HEK293T (cell line): ENCODE measurements at regions not wholly inside any gene's neighbourhood (a gene's known extent, or its start where the extent isn't known, plus 50 kb on each side); places are given as distances from the start of the nearest gene placed in this dataset.

Source experiments
- CTBP1 ChIP-seq: fragments of 450-650 bp; IDR thresholded peaks from 2 replicates; pipeline ENCODE4 v1.6.1; 2016; ENCODE audit warnings: borderline replicate concordance
- FOXA1 ChIP-seq: fragments of 450-650 bp; IDR thresholded peaks from 2 replicates; pipeline ENCODE4 v1.6.1; 2016; ENCODE audit warnings: mild to moderate bottlenecking
- FOXK2 ChIP-seq: fragments of 450-650 bp; IDR thresholded peaks from 2 replicates; pipeline ENCODE4 v1.6.1; 2016; ENCODE audit warnings: mild to moderate bottlenecking
- FOXM1 ChIP-seq: fragments of 450-650 bp; IDR thresholded peaks from 2 replicates; pipeline ENCODE4 v1.6.1; 2017; ENCODE audit warnings: mild to moderate bottlenecking, borderline replicate concordance
- HDGF ChIP-seq: fragments of 450-650 bp; IDR thresholded peaks from 2 replicates; pipeline ENCODE4 v1.6.1; 2017; ENCODE audit warnings: antibody characterized with exemption, borderline replicate concordance
- L3MBTL2 ChIP-seq: fragments of 450-650 bp; conservative IDR thresholded peaks from 2 replicates; pipeline ENCODE4 v1.6.1; 2016; ENCODE audit warnings: mild to moderate bottlenecking
- SUZ12 ChIP-seq: fragments of 450-650 bp; IDR thresholded peaks from 2 replicates; pipeline ENCODE4 v1.6.1; 2016; ENCODE audit warnings: mild to moderate bottlenecking
- TF ChIP-seq, protein P1 (sequence below): fragments of 450-650 bp; IDR thresholded peaks from 2 replicates; pipeline ENCODE4 v1.6.1; 2016

DNA sequence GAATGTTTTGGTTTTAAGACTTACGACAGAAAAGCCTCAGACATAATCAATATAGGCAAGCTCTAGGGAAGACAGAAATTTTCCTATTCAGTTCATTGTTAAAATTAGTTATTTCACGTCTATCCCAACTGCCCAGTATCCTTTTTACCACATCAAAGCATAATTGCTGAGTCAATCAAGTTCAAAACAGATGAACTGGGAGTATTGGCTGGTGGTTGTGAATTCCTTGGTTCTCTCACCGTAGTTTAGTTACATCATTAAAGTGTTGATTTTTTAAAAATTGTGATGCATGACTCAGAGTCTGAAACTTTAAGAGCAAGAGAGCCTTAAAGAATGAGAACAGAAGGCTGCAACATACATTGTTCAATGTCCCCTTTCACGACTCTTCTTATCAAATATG is 143.3 kb upstream of the FREM2 start:
- no peak for TF ChIP-seq FOXA1
- no peak for TF ChIP-seq L3MBTL2
- TF ChIP-seq, protein P1, sequence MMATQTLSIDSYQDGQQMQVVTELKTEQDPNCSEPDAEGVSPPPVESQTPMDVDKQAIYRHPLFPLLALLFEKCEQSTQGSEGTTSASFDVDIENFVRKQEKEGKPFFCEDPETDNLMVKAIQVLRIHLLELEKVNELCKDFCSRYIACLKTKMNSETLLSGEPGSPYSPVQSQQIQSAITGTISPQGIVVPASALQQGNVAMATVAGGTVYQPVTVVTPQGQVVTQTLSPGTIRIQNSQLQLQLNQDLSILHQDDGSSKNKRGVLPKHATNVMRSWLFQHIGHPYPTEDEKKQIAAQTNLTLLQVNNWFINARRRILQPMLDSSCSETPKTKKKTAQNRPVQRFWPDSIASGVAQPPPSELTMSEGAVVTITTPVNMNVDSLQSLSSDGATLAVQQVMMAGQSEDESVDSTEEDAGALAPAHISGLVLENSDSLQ, result no peak
- no peak for TF ChIP-seq SUZ12
- TF ChIP-seq CTBP1, result no peak
- TF ChIP-seq FOXK2, result no peak
- TF ChIP-seq FOXM1, result no peak
- TF ChIP-seq HDGF, result no peak
